ENCODE measurements at regions not wholly inside any gene's neighbourhood (a gene's known extent, or its start where the extent isn't known, plus 50 kb on each side); places are given as distances from the start of the nearest gene placed in this dataset.

DNA sequence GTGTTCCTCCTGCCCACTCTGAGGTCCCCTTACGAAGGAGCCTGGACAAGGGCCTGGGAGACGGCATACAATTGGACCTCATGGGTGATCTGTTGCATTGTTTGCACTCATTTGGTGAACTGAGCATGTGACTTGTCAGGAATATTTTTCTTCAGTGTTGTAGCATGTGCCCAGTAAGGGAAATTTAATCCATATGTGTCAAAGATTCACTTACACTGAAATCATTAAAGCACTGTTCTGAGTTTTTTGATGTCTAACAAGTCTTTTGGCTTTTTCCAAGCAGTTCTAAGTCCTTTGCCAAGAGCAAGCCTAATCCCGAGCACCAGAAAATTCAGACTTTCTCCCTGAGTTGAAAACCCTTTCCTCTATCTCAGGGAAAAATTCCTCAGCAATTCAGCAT is 61.6 kb upstream of the RPS23 start:
- DNase-seq (ENCODE audit: low read depth): peak; percentile 72
- no peak overlapping the region for H3K4me3 ChIP-seq (ENCODE audit: low read length)
- TF ChIP-seq, protein P1, sequence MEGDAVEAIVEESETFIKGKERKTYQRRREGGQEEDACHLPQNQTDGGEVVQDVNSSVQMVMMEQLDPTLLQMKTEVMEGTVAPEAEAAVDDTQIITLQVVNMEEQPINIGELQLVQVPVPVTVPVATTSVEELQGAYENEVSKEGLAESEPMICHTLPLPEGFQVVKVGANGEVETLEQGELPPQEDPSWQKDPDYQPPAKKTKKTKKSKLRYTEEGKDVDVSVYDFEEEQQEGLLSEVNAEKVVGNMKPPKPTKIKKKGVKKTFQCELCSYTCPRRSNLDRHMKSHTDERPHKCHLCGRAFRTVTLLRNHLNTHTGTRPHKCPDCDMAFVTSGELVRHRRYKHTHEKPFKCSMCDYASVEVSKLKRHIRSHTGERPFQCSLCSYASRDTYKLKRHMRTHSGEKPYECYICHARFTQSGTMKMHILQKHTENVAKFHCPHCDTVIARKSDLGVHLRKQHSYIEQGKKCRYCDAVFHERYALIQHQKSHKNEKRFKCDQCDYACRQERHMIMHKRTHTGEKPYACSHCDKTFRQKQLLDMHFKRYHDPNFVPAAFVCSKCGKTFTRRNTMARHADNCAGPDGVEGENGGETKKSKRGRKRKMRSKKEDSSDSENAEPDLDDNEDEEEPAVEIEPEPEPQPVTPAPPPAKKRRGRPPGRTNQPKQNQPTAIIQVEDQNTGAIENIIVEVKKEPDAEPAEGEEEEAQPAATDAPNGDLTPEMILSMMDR (conservative IDR thresholded peaks at IDR 0.05; ENCODE audit: low read length): no peak

DNA sequence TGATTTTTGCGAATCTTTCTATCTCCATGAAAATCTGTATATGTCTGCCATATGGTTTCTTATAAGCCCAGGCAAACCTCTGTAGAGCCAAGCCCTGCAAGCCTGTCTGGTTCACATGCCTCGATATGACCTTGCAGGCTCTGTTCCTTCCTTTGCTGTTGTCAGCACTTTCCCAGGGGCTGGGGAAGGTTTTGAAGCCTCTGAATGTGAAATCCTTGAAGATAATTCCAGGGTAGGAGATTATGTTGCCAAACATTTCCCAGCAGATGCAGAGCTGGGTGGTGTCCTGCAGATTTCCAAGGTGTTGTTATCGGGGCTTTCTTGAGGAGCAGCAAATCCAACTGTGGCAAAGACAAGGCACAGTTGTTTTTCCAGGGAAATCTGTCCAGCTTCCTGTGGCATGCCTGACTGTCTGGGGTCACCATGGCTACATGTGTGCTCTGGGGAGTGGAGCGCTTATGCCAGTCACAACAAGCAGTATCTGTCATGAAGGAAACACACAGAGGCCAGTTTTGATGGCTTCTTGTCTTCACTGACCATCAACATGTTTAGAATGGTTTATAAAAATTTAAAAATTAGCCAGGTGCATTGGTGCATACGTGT is 60.7 kb upstream of the RPS23 start:
- TF ChIP-seq, protein P1 (conservative IDR thresholded peaks at IDR 0.05; ENCODE audit: low read length): no peak
- no peak overlapping the region for H3K4me3 ChIP-seq (ENCODE audit: low read length)
- no peak for DNase-seq (ENCODE audit: low read depth)

DNA sequence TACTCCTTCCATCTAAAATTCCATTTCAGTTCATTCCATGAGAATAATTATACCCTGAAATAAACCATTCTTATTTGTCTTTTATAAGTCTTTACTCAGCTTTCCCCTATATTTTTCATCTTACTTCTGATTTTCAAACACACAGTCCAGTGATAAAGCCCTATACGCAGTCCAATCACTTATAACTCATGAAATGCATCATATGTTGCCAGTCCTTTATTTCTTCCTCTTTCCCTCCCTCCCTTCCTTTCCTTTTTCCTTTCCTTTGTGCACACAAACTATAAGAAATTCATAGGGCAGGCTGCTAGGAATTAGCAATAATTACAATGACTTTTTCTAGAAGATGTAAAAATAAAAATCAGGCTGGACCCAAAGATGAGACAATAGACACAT is 58.8 kb upstream of the RPS23 start:
- no peak for DNase-seq (ENCODE audit: low read depth)
- TF ChIP-seq, protein P1 (conservative IDR thresholded peaks at IDR 0.05; ENCODE audit: low read length): no peak
- H3K4me3 ChIP-seq (ENCODE audit: low read length): no peak overlapping the region

DNA sequence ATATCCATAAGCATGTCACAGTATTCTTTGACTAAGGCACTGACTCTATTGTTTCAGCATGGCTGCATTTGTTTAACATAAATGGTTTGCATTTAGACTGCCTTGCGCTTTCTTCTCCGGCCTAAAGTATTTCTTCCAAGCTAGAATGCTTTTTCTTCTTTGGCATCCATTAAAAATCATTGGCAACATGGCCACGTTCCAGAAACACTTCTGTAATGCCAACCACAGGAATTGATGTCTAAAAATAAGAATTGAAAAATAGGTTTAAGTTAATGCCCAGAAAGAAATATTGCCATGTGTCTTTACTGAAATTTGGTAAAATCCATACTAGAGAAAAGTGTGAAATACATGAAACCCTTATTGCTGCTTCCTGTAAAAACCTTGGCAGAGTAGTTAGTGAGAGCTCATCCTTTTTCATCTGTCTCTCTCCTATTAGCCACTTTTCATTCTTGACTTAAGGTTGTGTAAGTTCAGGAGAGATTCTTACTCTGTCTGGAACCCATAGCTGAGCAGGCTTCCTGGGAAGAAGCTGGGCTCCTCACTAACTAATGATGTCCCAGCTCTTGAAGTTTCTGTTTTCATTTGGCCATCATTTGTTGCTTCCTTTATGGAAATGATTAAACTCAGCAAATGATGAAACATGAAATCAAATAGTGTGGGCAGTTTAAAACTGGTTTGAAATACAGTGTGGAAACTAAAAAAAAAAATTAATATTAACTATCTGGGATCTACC is 58.2 kb upstream of the RPS23 start:
- H3K4me3 ChIP-seq (ENCODE audit: low read length): no peak overlapping the region
- TF ChIP-seq, protein P1 (conservative IDR thresholded peaks at IDR 0.05; ENCODE audit: low read length): no peak
- DNase-seq (ENCODE audit: low read depth): peak; percentile 73

DNA sequence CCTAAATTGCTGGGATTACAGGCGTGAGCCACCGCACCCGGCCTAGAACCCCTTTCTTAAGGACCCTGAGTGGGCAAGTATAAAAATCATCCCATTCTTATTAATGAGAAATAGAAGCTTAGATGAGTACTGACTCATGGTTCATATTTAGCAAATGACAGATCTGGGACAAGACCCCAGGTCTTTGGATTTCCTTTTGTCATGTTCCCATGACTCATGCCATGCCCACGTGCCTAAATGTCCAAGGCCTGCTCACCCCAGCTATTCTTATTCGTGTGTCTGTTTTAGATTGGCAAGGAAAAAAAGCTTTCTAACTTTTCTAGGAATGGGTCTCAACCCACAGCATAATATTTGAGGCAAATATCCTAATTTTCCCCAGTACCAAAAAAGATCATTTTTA is 57.7 kb upstream of the RPS23 start:
- TF ChIP-seq, protein P1 (conservative IDR thresholded peaks at IDR 0.05; ENCODE audit: low read length): no peak
- DNase-seq (ENCODE audit: low read depth): peak; percentile 63
- no peak overlapping the region for H3K4me3 ChIP-seq (ENCODE audit: low read length)

DNA sequence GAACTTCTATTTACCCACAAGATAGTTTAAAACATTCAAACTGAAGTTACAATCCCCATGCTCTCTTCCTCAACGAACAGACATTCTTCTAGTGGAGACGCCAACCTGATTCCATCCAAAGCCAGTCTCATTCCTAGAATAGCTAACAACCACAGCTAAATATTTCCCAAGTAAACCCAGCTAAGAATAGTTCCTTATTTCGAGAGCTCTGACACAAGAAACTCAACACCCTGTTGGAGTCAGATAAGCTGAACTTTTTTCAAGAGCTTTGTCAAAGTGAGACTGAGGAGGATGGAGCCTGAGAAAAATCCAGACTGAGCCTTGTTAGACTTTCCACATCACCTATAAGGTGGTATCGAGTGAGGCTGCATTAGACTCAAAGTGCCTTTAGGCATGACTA is 56.7 kb upstream of the RPS23 start:
- DNase-seq (ENCODE audit: low read depth): peak; percentile 98
- H3K4me3 ChIP-seq (ENCODE audit: low read length): no peak overlapping the region
- TF ChIP-seq, protein P1 (conservative IDR thresholded peaks at IDR 0.05; ENCODE audit: low read length): no peak

DNA sequence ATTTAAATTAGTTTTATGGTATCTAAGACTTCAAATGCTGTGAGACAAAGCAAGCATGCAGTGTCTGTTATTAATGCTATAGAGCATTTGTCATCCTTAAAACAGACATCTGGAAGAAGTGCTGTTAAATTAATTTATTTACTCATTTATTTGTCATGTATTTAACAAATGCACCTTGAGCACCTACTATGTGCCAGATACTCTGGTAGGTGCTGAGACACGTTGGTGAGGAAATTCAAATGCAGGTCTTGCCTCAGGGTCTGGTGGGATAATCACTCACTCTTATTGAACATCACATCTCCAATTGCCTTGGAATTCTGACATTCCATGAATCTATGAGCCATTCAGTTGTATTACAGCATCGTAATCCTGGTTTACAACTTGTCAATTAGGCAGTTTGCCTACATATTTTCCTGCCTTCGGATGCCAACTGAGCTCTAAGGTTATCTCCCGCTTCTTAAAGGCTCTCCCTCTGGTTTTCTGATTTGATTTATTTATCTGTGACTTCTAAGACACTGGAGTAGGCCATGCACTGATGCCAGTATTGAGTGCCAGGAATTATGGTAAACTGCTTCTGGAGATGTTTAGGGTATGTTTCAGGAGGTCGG is 56.0 kb upstream of the RPS23 start:
- H3K4me3 ChIP-seq (ENCODE audit: low read length): no peak overlapping the region
- TF ChIP-seq, protein P1 (conservative IDR thresholded peaks at IDR 0.05; ENCODE audit: low read length): no peak
- DNase-seq (ENCODE audit: low read depth): peak; percentile 75

Data from AG10803 (cell line).